CD4-positive, alpha-beta memory T cell (primary cell): ENCODE measurements at regions not wholly inside any gene's neighbourhood (a gene's known extent, or its start where the extent isn't known, plus 50 kb on each side); places are given as distances from the start of the nearest gene placed in this dataset.
A peak's percentile ranks its signal among the peaks of the same experiment; 100 is the strongest.
"Not testable (repeated sequence)": the region's sequence is repeated elsewhere in the genome, so short reads cannot be mapped to it uniquely, and the experiment has no call there.

Source experiments
- CTCF ChIA-PET: fragments of 350-600 bp; sonication (Branson Sonifier 250); formaldehyde crosslinking; loops from one replicate; lab custom pipeline; 2021; ENCODE audit warnings: inconsistent platforms; ENCODE audit not compliant: partially characterized antibody; lab: Charles Lee
- POLR2A ChIA-PET: fragments of 350-600 bp; sonication (Branson Sonifier 250); formaldehyde crosslinking; loops from one replicate; lab custom pipeline; 2021; ENCODE audit not compliant: partially characterized antibody; lab: Charles Lee
- DNase-seq, 5 donors: peaks; one replicate each; pipeline versions ENCODE4 v3.0.0 to v3.0.0-alpha.2; 2020 to 2022; ENCODE audit warnings: mixed read lengths in 1 of 5
- H3K27ac ChIP-seq: one replicate; pipeline ENCODE4 v1.7.0; 2013; ENCODE audit warnings: low read depth, low read length
- H3K27me3 ChIP-seq: 2 replicates; pipeline ENCODE4 v1.7.0; 2013; ENCODE audit warnings: mild to moderate bottlenecking, low read length, moderate library complexity; ENCODE audit not compliant: insufficient read depth
- H3K36me3 ChIP-seq: 2 replicates; pipeline ENCODE4 v1.7.0; 2013; ENCODE audit warnings: mild to moderate bottlenecking, low read length, moderate library complexity; ENCODE audit not compliant: insufficient read depth
- H3K4me1 ChIP-seq: 2 replicates; pipeline ENCODE4 v1.7.0; 2013; ENCODE audit warnings: mild to moderate bottlenecking, low read length, moderate library complexity; ENCODE audit not compliant: insufficient read depth
- H3K4me3 ChIP-seq, 2 donors: one replicate each; pipeline ENCODE4 v1.7.0; 2013; ENCODE audit warnings: low read length in 2 of 2, mild to moderate bottlenecking in 1 of 2
- H3K9me3 ChIP-seq, 2 donors: one replicate each; pipeline ENCODE4 v1.7.0; 2013; ENCODE audit warnings: low read length in 2 of 2, control low read depth in 1 of 2; ENCODE audit not compliant: control insufficient read depth in 1 of 2
- H3K27ac Mint-ChIP-seq, 7 donors: one replicate each; pipeline ENCODE4 v1.8.0; 2020 to 2021; ENCODE audit warnings: mixed read lengths in 7 of 7, mild to moderate bottlenecking in 6 of 7, inconsistent platforms in 3 of 7, moderate library complexity in 3 of 7
- H3K27me3 Mint-ChIP-seq, 2 donors: one replicate each; pipeline ENCODE4 v1.8.0; 2020 to 2021; ENCODE audit warnings: mixed read lengths in 2 of 2
- H3K36me3 Mint-ChIP-seq, 2 donors: one replicate each; pipeline ENCODE4 v1.8.0; 2020 to 2021; ENCODE audit warnings: mixed read lengths in 2 of 2, inconsistent platforms in 1 of 2, mild to moderate bottlenecking in 1 of 2
- H3K4me1 Mint-ChIP-seq, 4 donors: one replicate each; pipeline ENCODE4 v1.8.0; 2020 to 2021; ENCODE audit warnings: mixed read lengths in 4 of 4, mild to moderate bottlenecking in 1 of 4
- H3K4me3 Mint-ChIP-seq, 8 donors: one replicate each; pipeline ENCODE4 v1.8.0; 2020 to 2021; ENCODE audit warnings: mixed read lengths in 8 of 8, mild to moderate bottlenecking in 7 of 8, moderate library complexity in 6 of 8, inconsistent platforms in 3 of 8
- H3K9me3 Mint-ChIP-seq, 8 donors: one replicate each; pipeline ENCODE4 v1.8.0; 2020 to 2021; ENCODE audit warnings: mixed read lengths in 8 of 8, mild to moderate bottlenecking in 5 of 8, inconsistent platforms in 3 of 8, moderate library complexity in 1 of 8
- intact Hi-C: fragments of 100-400 bp; cut with micrococcal nuclease; formaldehyde crosslinking; loops from one replicate; pipeline ENCODE4 v1.15.1; 2023

- Mint-ChIP-seq H3K4me3 (no peak overlapping the region), H3K4me1 (no peaks in the 10 kb centered on the region), H3K9me3 (no peaks in the 10 kb centered on the region), H3K27ac (no peak overlapping the region), H3K36me3 (no peaks in the 10 kb centered on the region), H3K27me3 (no peaks in the 10 kb centered on the region)
- intact Hi-C loops = no loop called here
- no peak for DNase-seq
- no peak overlapping the region for H3K27ac ChIP-seq
- H3K36me3 ChIP-seq = no peaks in the 10 kb centered on the region
- H3K4me3 ChIP-seq = no peak overlapping the region
- no peaks in the 10 kb centered on the region for H3K9me3 ChIP-seq
- POLR2A ChIA-PET = no interaction called here
- H3K27me3 ChIP-seq = no peaks in the 10 kb centered on the region
- H3K4me1 ChIP-seq = no peaks in the 10 kb centered on the region
- CTCF ChIA-PET = no interaction called here
These were observed 374.4 kb downstream of the DLEU7 start for GRCh38 chr13:50468849-50469669.

- H3K36me3 Mint-ChIP-seq, H3K4me1 Mint-ChIP-seq, CTCF ChIA-PET, H3K4me3 Mint-ChIP-seq, H3K27ac Mint-ChIP-seq, H3K4me3 ChIP-seq, H3K4me1 ChIP-seq, intact Hi-C loops, POLR2A ChIA-PET, H3K27me3 Mint-ChIP-seq, H3K9me3 ChIP-seq, H3K27ac ChIP-seq, DNase-seq, H3K27me3 ChIP-seq, H3K36me3 ChIP-seq, H3K9me3 Mint-ChIP-seq: not testable (repeated sequence)
These were observed 370.4 kb downstream of the DLEU7 start for GRCh38 chr13:50473050-50473449.

GRCh38 chr13:50474088-50474662 is 369.3 kb downstream of the DLEU7 start:
- Mint-ChIP-seq H3K9me3 (no peaks in the 10 kb centered on the region), H3K36me3 (no peaks in the 10 kb centered on the region), H3K27me3 (no peaks in the 10 kb centered on the region), H3K4me3 (no peak overlapping the region), H3K4me1 (no peaks in the 10 kb centered on the region), H3K27ac (peak overlapping the region in 1 of 7 donors; percentile 5)
- no peak for DNase-seq
- no peaks in the 10 kb centered on the region for H3K4me1 ChIP-seq
- H3K36me3 ChIP-seq = no peaks in the 10 kb centered on the region
- H3K27ac ChIP-seq = no peak overlapping the region
- intact Hi-C loops = no loop called here
- ChIA-PET POLR2A (interaction anchor here (0.6 kb wide), 1 partner anchor 50 kb away, joined by 3 read pairs; no protein-coding TSS in a partner anchor), CTCF (no interaction called here)
- H3K9me3 ChIP-seq = no peaks in the 10 kb centered on the region
- H3K4me3 ChIP-seq = no peak overlapping the region
- no peaks in the 10 kb centered on the region for H3K27me3 ChIP-seq

DNA sequence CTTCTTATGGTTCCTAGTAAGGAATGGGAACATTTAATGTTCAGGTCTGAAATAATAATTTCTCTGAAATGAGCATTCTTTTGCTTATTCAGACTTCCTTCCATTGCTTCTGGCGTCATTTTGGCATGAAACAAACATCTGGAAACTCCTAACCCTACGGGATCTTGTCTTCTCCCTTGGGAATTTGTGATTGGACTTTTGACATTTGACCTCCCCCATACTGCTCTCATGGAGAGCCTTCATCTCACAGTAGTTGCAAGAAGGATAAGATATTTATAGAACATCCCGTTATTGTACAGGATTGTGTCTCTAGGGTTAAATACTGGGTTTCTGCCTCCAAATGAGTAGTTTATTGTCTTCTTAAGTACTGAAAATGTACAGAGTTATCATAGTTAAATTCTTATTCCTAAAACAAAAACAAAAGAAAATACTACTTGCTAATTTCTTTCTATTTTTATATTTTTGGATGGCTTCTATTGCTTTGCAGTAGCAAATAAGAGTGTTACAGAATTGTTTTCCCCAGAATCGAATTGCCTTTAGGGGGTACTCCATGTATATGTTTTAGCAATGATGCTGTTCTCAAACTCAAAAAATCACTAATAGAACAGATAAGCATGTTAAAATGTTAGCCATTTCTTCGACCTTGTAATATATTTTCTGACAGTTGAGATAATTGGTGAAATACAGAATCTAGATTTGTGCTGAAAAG is 366.8 kb downstream of the DLEU7 start:
- no peak for DNase-seq
- Mint-ChIP-seq H3K27me3 (peaks cover 0 to 1% of the 10 kb centered on the region in 2 donors), H3K36me3 (no peaks in the 10 kb centered on the region), H3K4me1 (peaks cover 0 to 1% (median 0%) of the 10 kb centered on the region in 4 donors), H3K4me3 (no peak overlapping the region), H3K27ac (peak overlapping the region in 1 of 7 donors; percentile 43), H3K9me3 (no peaks in the 10 kb centered on the region)
- H3K27me3 ChIP-seq = no peaks in the 10 kb centered on the region
- intact Hi-C loops = no loop called here
- POLR2A ChIA-PET = no interaction called here
- H3K27ac ChIP-seq = no peak overlapping the region
- CTCF ChIA-PET = interaction anchor here (1.1 kb wide), 1 partner anchor 500 kb away, joined by 3 read pairs; no protein-coding TSS in a partner anchor
- H3K9me3 ChIP-seq = no peaks in the 10 kb centered on the region
- no peaks in the 10 kb centered on the region for H3K4me1 ChIP-seq
- H3K4me3 ChIP-seq = no peak overlapping the region
- no peaks in the 10 kb centered on the region for H3K36me3 ChIP-seq

DNA sequence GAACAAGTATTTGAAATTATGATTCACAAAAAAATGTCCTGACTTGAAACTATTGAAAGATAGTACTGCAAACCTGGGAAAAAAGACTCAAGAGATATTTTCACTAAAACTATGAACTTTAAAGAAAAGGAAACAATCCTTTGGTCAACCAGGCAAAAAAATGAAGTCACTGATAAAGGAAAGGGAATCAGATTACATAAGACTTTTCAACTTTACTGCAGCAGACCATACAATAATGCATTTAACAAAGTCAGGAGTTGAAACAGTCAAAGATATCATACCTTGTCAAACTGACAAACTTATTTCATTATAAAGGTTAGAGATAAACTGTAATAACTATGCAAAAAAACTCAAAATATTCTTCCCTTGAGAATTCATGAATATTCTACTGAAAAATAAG is 361.6 kb downstream of the DLEU7 start:
- Histone ChIP-seq H3K27ac (no peak overlapping the region), H3K4me1 (no peaks in the 10 kb centered on the region), H3K27me3 (no peaks in the 10 kb centered on the region), H3K4me3 (no peak overlapping the region), H3K36me3 (no peaks in the 10 kb centered on the region), H3K9me3 (no peaks in the 10 kb centered on the region)
- intact Hi-C loops = no loop called here
- Mint-ChIP-seq H3K36me3 (no peaks in the 10 kb centered on the region), H3K27me3 (peaks cover 0 to 1% of the 10 kb centered on the region in 2 donors), H3K9me3 (no peaks in the 10 kb centered on the region), H3K4me1 (peaks cover 0 to 1% (median 0%) of the 10 kb centered on the region in 4 donors), H3K27ac (no peak overlapping the region), H3K4me3 (no peak overlapping the region)
- ChIA-PET CTCF (no interaction called here), POLR2A (no interaction called here)
- no peak for DNase-seq

GRCh38 chr13:50483416-50483815 is 360.1 kb downstream of the DLEU7 start:
- H3K4me3 ChIP-seq = no peak overlapping the region

GRCh38 chr13:50484472-50485113 is 358.9 kb downstream of the DLEU7 start:
- Histone ChIP-seq H3K27ac (no peak overlapping the region), H3K4me3 (no peak overlapping the region), H3K9me3 (no peaks in the 10 kb centered on the region), H3K27me3 (no peaks in the 10 kb centered on the region), H3K4me1 (no peaks in the 10 kb centered on the region), H3K36me3 (no peaks in the 10 kb centered on the region)
- H3K4me1 Mint-ChIP-seq = peaks cover 0 to 1% (median 0%) of the 10 kb centered on the region in 4 donors
- POLR2A ChIA-PET = no interaction called here
- no peak overlapping the region for H3K4me3 Mint-ChIP-seq
- CTCF ChIA-PET = no interaction called here
- H3K27ac Mint-ChIP-seq = no peak overlapping the region
- H3K27me3 Mint-ChIP-seq = peaks cover 0 to 1% of the 10 kb centered on the region in 2 donors
- intact Hi-C loops = no loop called here
- H3K36me3 Mint-ChIP-seq = no peaks in the 10 kb centered on the region
- H3K9me3 Mint-ChIP-seq = no peaks in the 10 kb centered on the region
- DNase-seq = no peak

More at GRCh38 chr13:50483416-50483815, 360.1 kb downstream of the DLEU7 start:
- intact Hi-C loops = no loop called here
- CTCF ChIA-PET = no interaction called here
- Histone ChIP-seq H3K27me3 (no peaks in the 10 kb centered on the region), H3K9me3 (no peaks in the 10 kb centered on the region), H3K27ac (no peak overlapping the region), H3K36me3 (no peaks in the 10 kb centered on the region), H3K4me1 (no peaks in the 10 kb centered on the region)
- no peak overlapping the region for H3K4me3 Mint-ChIP-seq
- no peak overlapping the region for H3K27ac Mint-ChIP-seq
- POLR2A ChIA-PET = no interaction called here
- no peaks in the 10 kb centered on the region for H3K36me3 Mint-ChIP-seq
- H3K9me3 Mint-ChIP-seq = no peaks in the 10 kb centered on the region
- peaks cover 0 to 1% of the 10 kb centered on the region in 2 donors for H3K27me3 Mint-ChIP-seq
- H3K4me1 Mint-ChIP-seq = peaks cover 0 to 1% (median 0%) of the 10 kb centered on the region in 4 donors
- DNase-seq = no peak
